Mesothelial cell of epicardium (in vitro differentiated cells): ENCODE measurements at regions not wholly inside any gene's neighbourhood (a gene's known extent, or its start where the extent isn't known, plus 50 kb on each side); places are given as distances from the start of the nearest gene placed in this dataset.
"Not testable (repeated sequence)": the region's sequence is repeated elsewhere in the genome, so short reads cannot be mapped to it uniquely, and the experiment has no call there.

Source experiments
- DNase-seq, 2 experiments: peaks; one replicate each; pipeline ENCODE4 v3.0.0; 2021; ENCODE audit warnings: low spot score in 2 of 2; ENCODE audit not compliant: unreplicated experiment in 2 of 2
- H3K27ac Mint-ChIP-seq: 2 replicates; pipeline ENCODE4 v1.8.0; 2021; ENCODE audit warnings: mixed read lengths
- H3K27me3 Mint-ChIP-seq: 2 replicates; pipeline ENCODE4 v1.8.0; 2021; ENCODE audit warnings: low read depth, mixed read lengths
- H3K36me3 Mint-ChIP-seq: 2 replicates; pipeline ENCODE4 v1.8.0; 2021; ENCODE audit warnings: mixed read lengths
- H3K4me1 Mint-ChIP-seq: 2 replicates; pipeline ENCODE4 v1.8.0; 2021; ENCODE audit warnings: mixed read lengths
- H3K4me3 Mint-ChIP-seq: 2 replicates; pipeline ENCODE4 v1.8.0; 2021; ENCODE audit warnings: mild to moderate bottlenecking, moderate library complexity, mixed read lengths
- H3K9me3 Mint-ChIP-seq: 2 replicates; pipeline ENCODE4 v1.8.0; 2021; ENCODE audit warnings: mixed read lengths
- TF ChIP-seq, protein P1 (sequence below): fragments of 200-600 bp; sonication (generic); IDR thresholded peaks from one replicate; pipeline ENCODE4 v1.5.0; 2021; ENCODE audit warnings: antibody characterized with exemption; ENCODE audit not compliant: unreplicated experiment

DNA sequence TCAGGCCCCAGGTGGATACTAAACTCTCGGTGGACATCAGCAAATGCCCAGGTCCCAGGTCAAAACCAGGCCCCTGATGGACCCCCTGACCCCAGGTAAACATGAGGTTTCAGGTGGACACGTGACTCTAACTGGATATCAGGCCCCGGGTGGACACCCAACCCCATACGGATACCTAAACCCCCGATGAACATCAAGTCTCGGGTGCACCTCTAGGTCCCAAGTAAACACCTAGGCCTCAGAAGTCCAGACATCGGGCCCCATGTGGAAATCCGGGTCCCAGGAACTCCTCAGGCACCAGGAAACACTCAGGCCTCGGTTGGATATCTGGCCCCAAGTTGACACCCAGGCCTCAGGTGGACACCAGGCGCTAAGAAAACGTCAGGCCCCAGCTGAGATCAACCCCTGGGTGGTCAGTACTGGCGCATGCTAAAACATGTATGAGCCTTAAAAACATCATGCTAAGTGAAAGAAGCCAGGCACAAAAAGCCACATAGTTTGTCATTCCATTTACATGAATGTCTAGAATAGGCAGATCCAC lies 54.4 kb upstream of the SEPTIN5 start:
- no peak for DNase-seq
- Mint-ChIP-seq H3K4me1 (peaks cover 12% of the 10 kb centered on the region), H3K27ac (no peak overlapping the region), H3K9me3 (no peaks in the 10 kb centered on the region), H3K36me3 (no peaks in the 10 kb centered on the region), H3K27me3 (no peaks in the 10 kb centered on the region), H3K4me3 (no peak overlapping the region)
- TF ChIP-seq, protein P1, sequence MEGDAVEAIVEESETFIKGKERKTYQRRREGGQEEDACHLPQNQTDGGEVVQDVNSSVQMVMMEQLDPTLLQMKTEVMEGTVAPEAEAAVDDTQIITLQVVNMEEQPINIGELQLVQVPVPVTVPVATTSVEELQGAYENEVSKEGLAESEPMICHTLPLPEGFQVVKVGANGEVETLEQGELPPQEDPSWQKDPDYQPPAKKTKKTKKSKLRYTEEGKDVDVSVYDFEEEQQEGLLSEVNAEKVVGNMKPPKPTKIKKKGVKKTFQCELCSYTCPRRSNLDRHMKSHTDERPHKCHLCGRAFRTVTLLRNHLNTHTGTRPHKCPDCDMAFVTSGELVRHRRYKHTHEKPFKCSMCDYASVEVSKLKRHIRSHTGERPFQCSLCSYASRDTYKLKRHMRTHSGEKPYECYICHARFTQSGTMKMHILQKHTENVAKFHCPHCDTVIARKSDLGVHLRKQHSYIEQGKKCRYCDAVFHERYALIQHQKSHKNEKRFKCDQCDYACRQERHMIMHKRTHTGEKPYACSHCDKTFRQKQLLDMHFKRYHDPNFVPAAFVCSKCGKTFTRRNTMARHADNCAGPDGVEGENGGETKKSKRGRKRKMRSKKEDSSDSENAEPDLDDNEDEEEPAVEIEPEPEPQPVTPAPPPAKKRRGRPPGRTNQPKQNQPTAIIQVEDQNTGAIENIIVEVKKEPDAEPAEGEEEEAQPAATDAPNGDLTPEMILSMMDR, result no peak

DNA sequence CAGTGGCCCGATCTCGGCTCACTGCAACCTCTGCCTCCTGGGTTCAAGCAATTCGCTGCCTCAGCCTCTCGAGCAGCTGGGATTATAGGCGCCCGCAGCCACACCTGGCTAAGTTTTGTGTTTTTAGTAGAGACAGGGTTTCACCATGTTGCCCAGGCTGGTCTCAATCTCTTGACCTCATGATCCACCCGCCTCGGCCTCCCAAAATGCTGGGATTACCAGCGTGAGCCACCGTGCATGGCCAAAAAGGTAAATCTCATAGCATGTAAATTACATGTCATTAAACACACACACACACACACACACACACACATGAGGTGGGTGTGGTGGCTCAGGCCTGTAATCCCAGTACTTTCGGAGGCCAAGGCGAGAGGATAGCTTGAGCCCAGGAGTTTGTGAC lies 53.7 kb upstream of the SEPTIN5 start:
- H3K27ac Mint-ChIP-seq, H3K9me3 Mint-ChIP-seq, H3K27me3 Mint-ChIP-seq, DNase-seq, H3K36me3 Mint-ChIP-seq, H3K4me3 Mint-ChIP-seq: not testable (repeated sequence)
- peaks cover 12% of the 10 kb centered on the region for H3K4me1 Mint-ChIP-seq

DNA sequence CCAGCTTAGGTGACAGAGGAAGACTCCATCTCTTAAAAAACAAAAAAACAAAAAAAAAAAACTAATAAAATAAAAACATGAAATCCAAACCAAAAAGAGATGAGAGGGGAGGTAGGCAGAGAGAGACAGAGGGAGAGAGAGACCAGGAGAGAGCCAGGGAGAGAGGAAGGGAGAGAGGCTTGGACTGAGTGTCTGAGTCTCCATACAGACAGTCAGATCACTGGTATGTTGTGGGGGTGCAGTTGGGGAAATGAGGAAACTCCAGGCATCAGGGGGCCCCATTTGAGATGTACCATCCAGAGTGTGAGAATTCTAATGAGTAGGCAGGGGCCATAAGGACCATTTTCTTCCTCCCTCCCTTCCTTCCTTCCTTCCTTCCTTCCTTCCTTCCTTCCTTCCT lies 53.1 kb upstream of the SEPTIN5 start:
- TF ChIP-seq, protein P1, result no peak
- DNase-seq, result no peak
- Mint-ChIP-seq H3K36me3 (no peaks in the 10 kb centered on the region), H3K4me1 (peaks cover 12% of the 10 kb centered on the region), H3K9me3 (no peaks in the 10 kb centered on the region), H3K4me3 (no peak overlapping the region), H3K27me3 (no peaks in the 10 kb centered on the region), H3K27ac (no peak overlapping the region)

DNA sequence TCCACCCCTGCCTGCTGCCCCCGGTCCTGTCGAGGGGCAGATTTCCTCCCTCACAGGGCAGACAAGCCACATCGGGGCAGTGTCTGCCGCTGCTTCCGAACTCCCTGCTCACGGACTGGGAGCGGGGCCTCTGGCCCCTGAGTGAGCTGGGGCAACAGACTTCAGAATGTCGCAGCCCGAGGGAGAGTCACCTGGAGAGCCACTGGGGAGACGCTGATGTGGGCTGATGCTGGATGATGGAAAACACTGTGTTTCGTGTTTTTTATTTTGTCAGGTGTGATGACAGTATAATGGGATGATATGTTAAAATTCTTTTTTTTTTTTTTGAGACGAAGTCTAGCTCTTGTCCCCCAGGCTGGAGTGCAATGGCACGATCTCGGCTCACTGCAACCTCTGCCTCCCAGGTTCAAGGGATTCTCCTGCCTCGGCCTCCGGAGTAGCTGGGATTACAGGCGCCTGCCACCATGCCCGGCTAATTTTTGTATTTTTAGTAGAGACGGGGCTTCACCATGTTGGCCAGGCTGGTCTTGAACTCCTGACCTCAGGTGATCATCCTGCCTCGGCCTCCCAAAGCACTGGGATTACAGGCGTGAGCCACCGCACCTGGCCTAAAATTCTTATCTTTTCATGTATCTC lies 52.1 kb upstream of the SEPTIN5 start:
- H3K27ac Mint-ChIP-seq, DNase-seq, H3K9me3 Mint-ChIP-seq, H3K27me3 Mint-ChIP-seq, H3K4me3 Mint-ChIP-seq, H3K36me3 Mint-ChIP-seq: not testable (repeated sequence)
- H3K4me1 Mint-ChIP-seq, result peaks cover 22% of the 10 kb centered on the region

DNA sequence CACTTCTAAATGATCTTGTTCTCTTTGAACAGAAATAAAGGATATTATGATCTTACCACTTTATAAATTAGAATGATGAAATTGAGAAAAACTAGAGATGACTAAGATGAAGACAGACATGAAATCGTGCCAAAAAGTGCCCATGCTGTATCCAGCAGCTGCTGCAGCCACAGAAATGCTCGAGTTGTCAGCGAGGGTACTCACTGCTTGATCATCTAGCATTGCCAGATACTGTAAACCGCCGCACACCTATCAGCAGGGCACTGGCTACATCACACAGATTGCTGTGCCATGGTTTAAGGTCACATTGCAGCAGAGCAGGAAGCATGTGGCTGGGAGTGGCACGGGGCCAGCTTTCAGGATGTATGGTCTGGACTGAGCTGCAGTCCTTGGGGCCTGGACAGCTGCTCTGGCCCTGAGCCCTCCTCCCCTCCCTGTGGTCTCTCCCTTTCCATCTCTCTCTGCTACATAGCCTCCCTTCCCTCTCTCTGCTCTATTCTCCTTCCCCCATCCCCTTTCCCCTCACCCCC lies 51.0 kb upstream of the SEPTIN5 start:
- TF ChIP-seq, protein P1, result no peak
- peaks cover 25% of the 10 kb centered on the region for H3K4me1 Mint-ChIP-seq
- no peaks in the 10 kb centered on the region for H3K36me3 Mint-ChIP-seq
- no peak overlapping the region for H3K4me3 Mint-ChIP-seq
- DNase-seq, result no peak
- peaks cover 10% of the 10 kb centered on the region for H3K27me3 Mint-ChIP-seq
- H3K9me3 Mint-ChIP-seq, result no peaks in the 10 kb centered on the region
- no peak overlapping the region for H3K27ac Mint-ChIP-seq

DNA sequence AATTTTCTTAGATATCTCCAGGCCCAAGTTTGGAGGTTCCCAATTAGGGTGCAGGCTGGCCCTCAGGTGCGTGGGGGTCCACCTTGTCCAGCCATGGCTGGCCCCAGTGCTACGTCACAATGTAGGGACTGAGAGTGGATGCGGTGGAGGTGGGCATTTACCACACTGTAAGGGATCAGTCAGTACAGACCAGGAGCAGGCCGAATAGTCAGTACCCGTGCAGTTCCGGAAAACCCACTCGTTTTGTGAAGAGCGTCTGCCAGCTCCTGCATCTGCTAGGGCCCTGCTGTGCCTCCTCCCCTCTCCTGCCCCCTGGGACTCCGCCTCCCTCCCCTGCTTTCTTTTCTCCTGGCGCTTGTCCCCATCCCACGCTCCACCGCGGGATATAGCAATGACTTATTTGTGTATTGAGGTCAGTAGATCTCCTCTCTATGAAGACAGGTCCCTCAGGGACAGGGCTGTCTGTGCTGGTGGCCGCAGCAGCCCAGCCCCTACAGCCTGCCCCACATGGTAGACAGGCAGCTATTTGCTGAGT lies 50.4 kb upstream of the SEPTIN5 start:
- TF ChIP-seq, protein P1, result no peak
- Mint-ChIP-seq H3K27me3 (peaks cover 12% of the 10 kb centered on the region), H3K9me3 (no peaks in the 10 kb centered on the region), H3K27ac (no peak overlapping the region), H3K36me3 (no peaks in the 10 kb centered on the region), H3K4me3 (no peak overlapping the region), H3K4me1 (peaks cover 25% of the 10 kb centered on the region)
- DNase-seq, result no peak
